ENCODE measurements at regions not wholly inside any gene's neighbourhood (a gene's known extent, or its start where the extent isn't known, plus 50 kb on each side); places are given as distances from the start of the nearest gene placed in this dataset.
"Not testable (repeated sequence)": the region's sequence is repeated elsewhere in the genome, so short reads cannot be mapped to it uniquely, and the experiment has no call there.

DNA sequence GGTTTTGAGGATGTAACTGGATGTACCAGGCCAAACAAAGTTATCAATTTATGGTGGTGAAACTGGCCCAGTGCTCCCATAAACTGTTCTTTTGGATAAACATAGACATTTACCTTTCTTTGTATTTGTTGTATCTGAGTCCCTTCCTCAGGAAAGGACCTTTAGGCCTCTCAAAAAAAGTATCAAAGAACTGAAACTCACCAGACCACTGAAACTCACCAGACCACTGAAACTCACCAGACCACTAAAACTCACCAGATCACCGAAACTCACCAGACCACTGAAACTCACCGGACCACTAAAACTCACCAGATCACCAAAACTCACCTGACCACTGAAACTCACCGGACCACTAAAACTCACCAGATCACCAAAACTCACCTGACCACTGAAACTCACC, 597.6 kb upstream of the GOT2 start:
- TF ChIP-seq, protein P1, sequence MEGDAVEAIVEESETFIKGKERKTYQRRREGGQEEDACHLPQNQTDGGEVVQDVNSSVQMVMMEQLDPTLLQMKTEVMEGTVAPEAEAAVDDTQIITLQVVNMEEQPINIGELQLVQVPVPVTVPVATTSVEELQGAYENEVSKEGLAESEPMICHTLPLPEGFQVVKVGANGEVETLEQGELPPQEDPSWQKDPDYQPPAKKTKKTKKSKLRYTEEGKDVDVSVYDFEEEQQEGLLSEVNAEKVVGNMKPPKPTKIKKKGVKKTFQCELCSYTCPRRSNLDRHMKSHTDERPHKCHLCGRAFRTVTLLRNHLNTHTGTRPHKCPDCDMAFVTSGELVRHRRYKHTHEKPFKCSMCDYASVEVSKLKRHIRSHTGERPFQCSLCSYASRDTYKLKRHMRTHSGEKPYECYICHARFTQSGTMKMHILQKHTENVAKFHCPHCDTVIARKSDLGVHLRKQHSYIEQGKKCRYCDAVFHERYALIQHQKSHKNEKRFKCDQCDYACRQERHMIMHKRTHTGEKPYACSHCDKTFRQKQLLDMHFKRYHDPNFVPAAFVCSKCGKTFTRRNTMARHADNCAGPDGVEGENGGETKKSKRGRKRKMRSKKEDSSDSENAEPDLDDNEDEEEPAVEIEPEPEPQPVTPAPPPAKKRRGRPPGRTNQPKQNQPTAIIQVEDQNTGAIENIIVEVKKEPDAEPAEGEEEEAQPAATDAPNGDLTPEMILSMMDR (conservative IDR thresholded peaks at IDR 0.05) = not testable (repeated sequence)
- not testable (repeated sequence) for TF ChIP-seq ZFX (IDR thresholded peaks at IDR 0.05)
